Lung (tissue), 11 donors: ENCODE measurements at regions not wholly inside any gene's neighbourhood (a gene's known extent, or its start where the extent isn't known, plus 50 kb on each side); places are given as distances from the start of the nearest gene placed in this dataset.
"Not testable (repeated sequence)": the region's sequence is repeated elsewhere in the genome, so short reads cannot be mapped to it uniquely, and the experiment has no call there.

Source experiments
- ATAC-seq: fragments of 200-7000 bp; cut with Tn5 transposase; one replicate; pipeline ENCODE4 v1.9.1; 2020; ENCODE audit warnings: moderate number of reproducible peaks; ENCODE audit not compliant: insufficient read depth, low FRiP score
- DNase-seq, 3 donors: peaks; one replicate each; pipeline ENCODE4 v3.0.0-alpha.2; 2013 to 2017
- H3K27ac ChIP-seq, 2 donors: one replicate each; pipeline ENCODE4 v1.5.1; 2013; ENCODE audit warnings: mild to moderate bottlenecking in 2 of 2, moderate library complexity in 2 of 2, control low read depth in 1 of 2, inconsistent platforms in 1 of 2, low read depth in 1 of 2, low read length in 1 of 2
- H3K27me3 ChIP-seq, 3 donors: one replicate each; pipeline ENCODE4 v1.5.1; 2013; ENCODE audit warnings: low read length in 2 of 3; ENCODE audit not compliant: control insufficient read depth in 3 of 3, insufficient read depth in 3 of 3
- H3K36me3 ChIP-seq, 4 donors: one replicate each; pipeline ENCODE4 v1.5.1; 2013; ENCODE audit warnings: low read length in 4 of 4, mild to moderate bottlenecking in 1 of 4, moderate library complexity in 1 of 4; ENCODE audit not compliant: control insufficient read depth in 4 of 4, insufficient read depth in 4 of 4
- H3K4me1 ChIP-seq, 5 donors: one replicate each; pipeline ENCODE4 v1.5.1; 2013; ENCODE audit warnings: low read length in 5 of 5, mild to moderate bottlenecking in 2 of 5, moderate library complexity in 1 of 5; ENCODE audit not compliant: control insufficient read depth in 5 of 5, insufficient read depth in 5 of 5
- H3K4me3 ChIP-seq: one replicate; pipeline ENCODE4 v1.5.1; 2013; ENCODE audit warnings: mild to moderate bottlenecking, control low read depth, moderate library complexity
- H3K9ac ChIP-seq, 2 donors: one replicate each; pipeline ENCODE4 v1.5.1; 2013; ENCODE audit warnings: low read length in 2 of 2, control low read depth in 1 of 2; ENCODE audit not compliant: insufficient read depth in 1 of 2
- H3K9me3 ChIP-seq, 4 donors: one replicate each; pipeline ENCODE4 v1.5.1; 2013; ENCODE audit warnings: low read length in 3 of 4, mild to moderate bottlenecking in 1 of 4, moderate library complexity in 1 of 4; ENCODE audit not compliant: control insufficient read depth in 4 of 4, insufficient read depth in 3 of 4
- WGBS, 2 donors: extraction: QIAGEN DNeasy Blood & Tissue Kit; methylation state at CpG; one replicate each; pipeline ENCODE4 v1.1.7; 2013; 5-methylcytosine and 5-hydroxymethylcytosine counted together
- TF ChIP-seq, protein P1 (sequence below): IDR thresholded peaks from 2 replicates; pipeline ENCODE4 v1.5.1; 2012; ENCODE audit warnings: mild to moderate bottlenecking; ENCODE audit errors: control extremely low read depth, extremely low read depth
- donor health status: control.
- donor health status: control.
- donor health status: Bipolar disorder and iron deficiency.
- donor health status: healthy.
- donor health status: DM: yes; HTN: yes; CAD: no.

DNA sequence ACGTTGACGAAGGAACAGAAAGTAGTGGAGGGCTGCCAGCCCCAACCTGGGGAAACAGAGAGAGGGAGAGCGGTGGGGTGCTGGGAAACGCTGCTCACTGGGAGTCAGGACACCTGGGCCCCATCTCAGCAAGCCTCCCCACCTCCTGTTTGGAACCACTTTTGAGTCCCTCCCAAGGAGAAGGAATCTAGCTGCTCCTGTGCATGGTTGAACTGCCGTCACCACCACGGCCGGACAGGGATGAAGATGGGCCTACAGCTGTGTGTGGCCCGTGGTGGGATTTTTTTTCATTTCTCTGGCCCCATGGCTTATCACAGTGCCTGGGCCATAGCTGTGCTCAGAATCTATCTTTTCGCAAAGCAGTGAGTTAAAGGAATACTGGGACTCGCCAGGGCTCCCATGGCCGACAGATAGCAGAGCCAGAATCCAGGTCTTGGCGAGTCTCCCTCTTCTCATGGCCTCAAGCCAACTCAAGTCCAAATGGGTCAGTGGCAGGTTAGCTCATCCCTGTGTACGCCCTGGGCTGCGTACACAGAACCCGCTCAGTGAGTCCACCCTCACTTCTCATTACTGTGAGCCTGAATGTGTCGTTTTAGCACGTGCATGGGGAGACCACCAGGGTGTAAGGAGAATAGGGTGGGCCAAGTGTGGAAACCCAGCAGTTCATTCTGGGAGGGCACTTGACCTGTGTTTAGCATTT, 271.2 kb downstream of the FAM43A start:
- ATAC-seq (no peak), DNase-seq (no peak)
- Histone ChIP-seq H3K27me3 (no peaks in the 10 kb centered on the region), H3K4me1 (peaks cover 0 to 8% (median 6%) of the 10 kb centered on the region in 5 donors), H3K9me3 (no peaks in the 10 kb centered on the region), H3K36me3 (no peaks in the 10 kb centered on the region), H3K27ac (no peak overlapping the region), H3K9ac (no peak overlapping the region), H3K4me3 (no peak overlapping the region)
- 89 to 93% methylated on average over 17 of the region's 17 CpGs for WGBS, 2 donors
- TF ChIP-seq, protein P1, sequence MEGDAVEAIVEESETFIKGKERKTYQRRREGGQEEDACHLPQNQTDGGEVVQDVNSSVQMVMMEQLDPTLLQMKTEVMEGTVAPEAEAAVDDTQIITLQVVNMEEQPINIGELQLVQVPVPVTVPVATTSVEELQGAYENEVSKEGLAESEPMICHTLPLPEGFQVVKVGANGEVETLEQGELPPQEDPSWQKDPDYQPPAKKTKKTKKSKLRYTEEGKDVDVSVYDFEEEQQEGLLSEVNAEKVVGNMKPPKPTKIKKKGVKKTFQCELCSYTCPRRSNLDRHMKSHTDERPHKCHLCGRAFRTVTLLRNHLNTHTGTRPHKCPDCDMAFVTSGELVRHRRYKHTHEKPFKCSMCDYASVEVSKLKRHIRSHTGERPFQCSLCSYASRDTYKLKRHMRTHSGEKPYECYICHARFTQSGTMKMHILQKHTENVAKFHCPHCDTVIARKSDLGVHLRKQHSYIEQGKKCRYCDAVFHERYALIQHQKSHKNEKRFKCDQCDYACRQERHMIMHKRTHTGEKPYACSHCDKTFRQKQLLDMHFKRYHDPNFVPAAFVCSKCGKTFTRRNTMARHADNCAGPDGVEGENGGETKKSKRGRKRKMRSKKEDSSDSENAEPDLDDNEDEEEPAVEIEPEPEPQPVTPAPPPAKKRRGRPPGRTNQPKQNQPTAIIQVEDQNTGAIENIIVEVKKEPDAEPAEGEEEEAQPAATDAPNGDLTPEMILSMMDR: no peak

DNA sequence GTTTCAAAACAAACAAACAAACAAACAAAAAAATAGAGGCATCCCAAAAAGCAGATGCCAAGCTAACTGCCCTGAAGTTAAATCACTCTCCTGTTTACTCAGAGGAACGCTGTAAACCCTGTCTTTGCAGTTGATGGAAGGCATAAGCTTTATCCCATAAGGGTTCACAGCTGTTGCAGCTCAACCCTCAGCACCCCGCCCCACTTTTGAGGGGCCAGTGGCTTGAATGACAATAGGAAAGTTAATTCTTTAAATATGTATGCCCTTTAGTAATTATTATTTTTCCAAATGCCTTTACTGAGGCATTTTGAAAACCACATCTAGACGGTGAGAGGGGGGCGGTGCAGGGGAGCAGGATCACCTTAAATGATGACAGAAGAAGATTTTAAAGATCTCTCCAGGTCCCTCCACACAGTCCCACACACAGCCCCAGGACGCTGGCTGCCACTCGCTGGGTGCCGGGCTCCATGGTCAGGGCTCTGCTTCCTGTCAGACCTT, 272.1 kb downstream of the FAM43A start:
- H3K36me3 ChIP-seq: no peaks in the 10 kb centered on the region
- no peaks in the 10 kb centered on the region for H3K27me3 ChIP-seq
- TF ChIP-seq, protein P1: no peak
- no peak overlapping the region for H3K27ac ChIP-seq
- H3K4me3 ChIP-seq: no peak overlapping the region
- ATAC-seq (no peak), DNase-seq (no peak)
- H3K9me3 ChIP-seq: no peaks in the 10 kb centered on the region
- H3K4me1 ChIP-seq: peaks cover 0 to 6% (median 2%) of the 10 kb centered on the region in 5 donors
- no peak overlapping the region for H3K9ac ChIP-seq
- 84 to 91% methylated on average over 7 of the region's 7 CpGs for WGBS, 2 donors

DNA sequence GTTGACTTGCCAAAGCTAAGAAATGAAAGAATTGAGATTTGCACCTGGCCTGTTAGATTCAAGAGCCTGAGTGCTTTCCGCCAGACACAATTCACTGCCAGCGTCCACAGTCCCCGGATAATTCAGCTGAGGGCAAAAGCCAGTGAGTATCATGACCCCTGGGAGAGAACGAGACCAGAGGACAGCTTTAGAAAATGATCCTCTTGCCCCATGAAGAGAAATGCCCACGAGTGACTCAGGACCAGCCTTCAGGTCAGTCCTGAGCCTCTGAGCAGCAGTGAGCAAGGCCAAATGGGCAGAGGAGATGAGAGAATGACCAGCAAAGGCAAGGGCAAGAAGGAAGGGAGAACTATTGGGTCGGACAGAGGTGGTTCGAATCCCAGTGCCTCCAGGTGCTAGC, 273.5 kb downstream of the FAM43A start:
- DNase-seq (no peak), ATAC-seq (no peak)
- Histone ChIP-seq H3K4me3 (no peak overlapping the region), H3K36me3 (no peaks in the 10 kb centered on the region), H3K27me3 (no peaks in the 10 kb centered on the region), H3K9ac (no peak overlapping the region), H3K4me1 (no peaks in the 10 kb centered on the region), H3K9me3 (no peaks in the 10 kb centered on the region), H3K27ac (no peak overlapping the region)
- WGBS, 2 donors: 84 to 89% methylated on average over 7 of the region's 7 CpGs
- TF ChIP-seq, protein P1: no peak

DNA sequence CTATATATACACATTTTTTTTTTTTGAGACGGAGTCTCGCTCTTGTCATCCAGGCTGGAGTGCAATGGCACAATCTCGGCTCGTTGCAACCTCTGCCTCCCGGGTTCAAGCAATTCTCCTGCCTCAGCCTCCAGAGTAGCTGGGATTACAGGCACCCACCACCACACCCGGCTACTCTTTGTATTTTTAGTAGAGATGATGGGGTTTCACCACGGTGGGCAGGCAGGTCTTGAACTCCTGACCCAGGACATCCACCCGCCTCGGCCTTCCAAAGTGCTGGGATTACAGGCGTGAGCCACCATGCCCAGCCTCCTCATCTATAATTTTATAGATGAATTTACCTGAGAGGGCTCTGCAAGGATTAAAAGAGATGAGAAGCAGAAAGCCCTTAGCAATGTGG, 274.0 kb downstream of the FAM43A start:
- H3K4me1 ChIP-seq, DNase-seq, ATAC-seq, H3K36me3 ChIP-seq, H3K4me3 ChIP-seq, H3K27ac ChIP-seq, H3K27me3 ChIP-seq, H3K9me3 ChIP-seq, H3K9ac ChIP-seq: not testable (repeated sequence)
- 92 to 93% methylated on average over 10 of the region's 10 CpGs for WGBS, 2 donors
